Bronchial epithelial cell (primary cell): ENCODE measurements at regions not wholly inside any gene's neighbourhood (a gene's known extent, or its start where the extent isn't known, plus 50 kb on each side); places are given as distances from the start of the nearest gene placed in this dataset.

Source experiments
- DNase-seq: peaks from one replicate; pipeline ENCODE4 v3.0.0-alpha.2; 2010; ENCODE audit warnings: low read depth
- FAIRE-seq: peaks from 2 replicates; lab custom pipeline; 2011; peaks lifted over from hg19 to GRCh38; lab: Jason Lieb, UNC
- H3K27me3 ChIP-seq: 2 replicates; pipeline ENCODE4 v1.5.1; 2011; ENCODE audit warnings: low read length; ENCODE audit not compliant: control insufficient read depth, insufficient read depth
- H3K36me3 ChIP-seq: 2 replicates; pipeline ENCODE4 v1.5.1; 2011; ENCODE audit warnings: low read length; ENCODE audit not compliant: control insufficient read depth, insufficient read depth
- H3K4me3 ChIP-seq: 2 replicates; pipeline ENCODE4 v1.5.1; 2011; ENCODE audit warnings: mild to moderate bottlenecking, low read depth, low read length, control low read depth
- CTCF ChIP-seq: IDR thresholded peaks from 2 replicates; pipeline ENCODE4 v1.5.1; 2011; ENCODE audit warnings: mild to moderate bottlenecking, moderate library complexity, low read length, control low read depth, inconsistent platforms; ENCODE audit not compliant: insufficient read depth, severe bottlenecking

GRCh38 chr12:66960704-66961690 is 282.1 kb upstream of the GRIP1 start:
- H3K36me3 ChIP-seq, result no peaks in the 10 kb centered on the region
- no peak for FAIRE-seq

DNA sequence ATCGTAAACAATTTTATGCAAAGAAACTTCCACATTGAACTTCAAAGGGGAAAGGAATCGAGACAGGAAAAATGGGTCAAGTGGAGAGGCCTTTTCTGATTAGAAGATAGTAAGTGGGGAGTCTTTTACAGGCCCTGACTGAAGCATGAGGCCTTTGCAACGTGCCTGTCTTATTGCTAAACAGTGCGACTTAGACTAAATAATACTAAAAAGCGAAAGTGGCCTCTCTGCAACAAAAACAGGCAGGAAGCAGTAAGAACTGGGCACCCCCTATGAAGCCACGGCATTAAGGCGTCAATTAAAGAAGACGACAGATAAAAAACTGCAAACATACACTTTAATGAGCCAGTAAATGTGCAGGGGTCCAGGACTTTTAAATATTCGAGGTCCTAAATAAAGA is 283.4 kb upstream of the GRIP1 start:
- no peak for FAIRE-seq

More at GRCh38 chr12:66960704-66961690, 282.1 kb upstream of the GRIP1 start:
- no peaks in the 10 kb centered on the region for H3K27me3 ChIP-seq
- H3K4me3 ChIP-seq, result no peak overlapping the region
- peak; percentile 67 for DNase-seq
- TF ChIP-seq CTCF, result no peak

GRCh38 chr12:66963901-66964300 is 285.0 kb upstream of the GRIP1 start:
- no peak for TF ChIP-seq CTCF
- no peak for DNase-seq
- Histone ChIP-seq H3K4me3 (no peak overlapping the region), H3K36me3 (no peaks in the 10 kb centered on the region), H3K27me3 (no peaks in the 10 kb centered on the region)
- no peak for FAIRE-seq

More for the DNA sequence above, 283.4 kb upstream of the GRIP1 start:
- no peak for DNase-seq
- no peak for TF ChIP-seq CTCF
- Histone ChIP-seq H3K4me3 (no peak overlapping the region), H3K36me3 (no peaks in the 10 kb centered on the region), H3K27me3 (no peaks in the 10 kb centered on the region)

GRCh38 chr12:66964629-66965028 is 285.8 kb upstream of the GRIP1 start:
- TF ChIP-seq CTCF, result no peak
- FAIRE-seq, result no peak
- no peak for DNase-seq
- Histone ChIP-seq H3K4me3 (no peak overlapping the region), H3K27me3 (no peaks in the 10 kb centered on the region), H3K36me3 (no peaks in the 10 kb centered on the region)

DNA sequence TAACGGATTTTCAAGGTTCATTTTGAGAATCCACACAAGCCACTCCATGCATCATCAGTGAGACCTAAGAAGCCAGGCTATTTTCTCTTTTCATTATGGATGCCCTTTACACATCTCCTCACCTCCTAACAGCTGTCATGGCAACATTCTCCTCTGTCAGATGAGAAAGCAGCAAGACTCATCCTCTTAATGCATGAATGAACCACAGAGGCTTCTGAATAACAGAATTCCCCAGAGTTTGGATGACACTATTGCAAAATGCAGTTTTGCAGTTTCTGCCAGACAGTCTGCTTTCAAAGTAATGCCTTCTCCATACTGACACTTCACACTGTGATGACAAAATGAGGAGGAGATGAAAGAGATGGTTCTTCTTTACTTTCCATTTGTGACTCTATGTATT is 286.7 kb upstream of the GRIP1 start:
- no peak for TF ChIP-seq CTCF
- H3K36me3 ChIP-seq, result no peaks in the 10 kb centered on the region
- FAIRE-seq (no peak), DNase-seq (no peak)
- H3K27me3 ChIP-seq, result no peaks in the 10 kb centered on the region
- H3K4me3 ChIP-seq, result no peak overlapping the region
